Middle frontal gyrus (tissue), 1 donor: ENCODE measurements at regions not wholly inside any gene's neighbourhood (a gene's known extent, or its start where the extent isn't known, plus 50 kb on each side); places are given as distances from the start of the nearest gene placed in this dataset.

Source experiments
- DNase-seq: peaks from one replicate; pipeline ENCODE4 v3.0.0-alpha.2; 2015; ENCODE audit warnings: low spot score; ENCODE audit errors: extremely low spot score

DNA sequence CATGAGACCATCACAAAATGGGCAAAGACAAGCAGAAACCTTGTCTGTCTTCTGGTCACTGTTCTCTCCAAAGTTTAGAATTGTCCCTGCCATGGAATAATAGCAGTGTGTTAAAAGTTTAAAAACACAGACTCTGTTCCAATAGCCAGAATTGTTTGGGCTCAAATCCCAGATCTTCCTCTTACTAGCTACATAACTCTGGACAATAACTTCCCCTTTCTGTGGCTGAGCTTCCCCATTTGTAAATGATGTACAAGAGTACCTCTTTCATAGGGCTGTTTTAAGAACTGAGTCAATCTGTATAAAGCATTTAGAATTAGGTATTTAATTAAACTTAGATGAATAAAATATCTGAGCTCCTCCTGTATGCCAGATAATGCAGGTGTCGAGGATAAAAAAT is 623.0 kb downstream of the NTRK3 start:
- DNase-seq = no peak

- DNase-seq = no peak
Measured at GRCh38 chr15:87632364-87632763, 624.2 kb downstream of the NTRK3 start.

- DNase-seq = no peak
Measured at GRCh38 chr15:87631775-87632174, 624.8 kb downstream of the NTRK3 start.

DNA sequence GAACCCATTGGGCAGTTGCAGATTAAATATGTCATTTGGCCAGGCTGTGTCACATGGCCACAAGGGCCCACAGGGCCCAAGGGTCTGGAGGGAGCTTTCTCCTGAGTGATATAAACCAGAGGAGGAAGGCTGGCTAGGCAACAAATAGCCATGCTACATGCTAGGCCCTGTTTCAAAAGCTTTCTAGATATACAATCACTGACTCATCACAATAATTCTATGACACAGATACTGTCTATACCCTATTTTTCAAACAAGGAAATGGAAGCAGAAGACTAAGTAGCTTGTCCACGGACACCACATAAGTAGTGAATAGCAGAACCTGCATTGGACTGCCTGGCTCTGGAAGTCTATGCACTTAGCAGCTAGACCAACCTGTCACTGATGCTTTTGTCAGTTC is 625.4 kb downstream of the NTRK3 start:
- no peak for DNase-seq

DNA sequence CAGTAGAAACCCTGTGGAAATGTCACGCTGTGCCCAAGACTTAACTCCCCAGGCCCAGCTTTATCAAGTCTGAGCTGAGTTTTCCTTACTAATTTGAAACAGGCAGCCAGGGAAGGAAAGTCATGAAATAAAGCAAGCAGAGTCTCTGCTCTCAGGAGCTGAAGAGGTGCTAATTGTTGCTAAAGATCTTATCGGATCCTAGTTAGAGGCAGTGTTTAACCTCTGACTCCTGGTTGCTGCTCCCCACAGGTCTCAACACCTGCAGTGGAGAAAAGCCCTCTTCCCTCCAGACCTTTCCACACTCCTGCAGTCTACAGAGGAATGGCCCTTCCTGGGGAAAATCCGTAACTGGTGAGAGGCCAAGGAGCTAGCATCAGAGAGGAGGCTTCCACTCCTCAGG is 628.2 kb downstream of the NTRK3 start:
- DNase-seq = no peak

DNA sequence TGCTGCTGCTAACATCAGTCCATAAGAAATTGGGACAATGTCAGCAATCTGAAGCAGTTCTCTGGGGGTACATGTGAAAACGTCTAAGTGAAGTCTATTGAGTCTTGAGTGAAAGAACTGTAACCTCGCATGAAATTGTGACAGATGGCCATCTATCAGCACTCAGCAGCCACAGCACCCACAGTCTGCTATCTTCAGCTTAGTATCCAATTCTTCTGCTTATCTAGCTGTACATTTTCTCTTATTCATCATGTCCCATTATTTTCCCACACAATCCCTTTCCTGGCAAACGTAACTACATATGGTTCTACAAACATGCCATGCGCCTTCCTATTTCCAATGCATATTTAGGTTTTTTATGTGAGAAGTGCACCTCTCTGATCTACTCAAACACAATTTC is 629.7 kb downstream of the NTRK3 start:
- DNase-seq = no peak

- DNase-seq = no peak
Measured at GRCh38 chr15:87623832-87624231, 632.7 kb downstream of the NTRK3 start.

GRCh38 chr15:87620393-87620792 is 636.1 kb downstream of the NTRK3 start:
- no peak for DNase-seq

- DNase-seq = no peak
Measured at GRCh38 chr15:87619161-87619960, 637.2 kb downstream of the NTRK3 start.

DNA sequence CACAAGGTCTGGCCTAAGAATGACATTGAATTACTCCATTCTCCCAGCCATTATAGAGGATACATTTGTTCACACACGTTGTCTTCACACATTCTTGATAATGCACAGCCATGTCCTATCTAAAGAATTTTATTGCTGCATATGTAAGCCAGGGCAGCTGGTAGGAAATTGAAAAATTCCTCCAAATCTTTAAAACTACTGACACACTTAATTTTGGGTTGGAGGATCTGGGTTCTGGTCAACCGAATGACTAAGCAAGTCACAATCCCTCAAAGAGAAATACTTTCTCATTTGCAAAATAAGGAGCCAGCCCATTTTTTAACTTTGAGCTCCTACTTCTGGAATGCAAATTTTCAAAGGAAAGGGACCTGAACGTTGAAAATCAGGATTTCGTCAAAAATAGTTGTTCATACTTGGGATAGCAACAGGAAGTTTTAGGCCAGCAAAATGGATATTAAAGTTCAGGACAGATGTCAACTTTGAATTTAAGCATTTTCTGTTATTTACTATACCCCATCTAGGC is 638.3 kb downstream of the NTRK3 start:
- DNase-seq = no peak

DNA sequence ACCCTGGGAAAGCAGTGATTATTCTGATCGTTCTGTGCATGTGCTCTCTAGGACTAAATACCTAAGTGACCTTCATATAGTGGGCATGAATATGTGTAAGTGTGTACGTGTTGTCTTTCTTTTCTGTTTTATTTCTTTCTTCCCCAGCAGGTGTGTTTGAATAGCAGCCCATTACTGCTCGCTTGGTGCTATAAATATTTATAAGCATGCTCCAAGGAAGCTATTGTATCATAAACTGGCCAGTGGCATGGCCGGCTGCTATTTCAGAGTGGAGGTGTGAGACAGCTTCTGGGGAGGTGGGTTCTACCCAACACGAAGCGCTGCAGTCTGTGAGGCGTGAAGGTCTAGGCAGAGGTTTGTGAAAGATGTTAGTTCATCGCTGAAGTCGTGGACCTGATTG is 641.8 kb downstream of the NTRK3 start:
- no peak for DNase-seq

DNA sequence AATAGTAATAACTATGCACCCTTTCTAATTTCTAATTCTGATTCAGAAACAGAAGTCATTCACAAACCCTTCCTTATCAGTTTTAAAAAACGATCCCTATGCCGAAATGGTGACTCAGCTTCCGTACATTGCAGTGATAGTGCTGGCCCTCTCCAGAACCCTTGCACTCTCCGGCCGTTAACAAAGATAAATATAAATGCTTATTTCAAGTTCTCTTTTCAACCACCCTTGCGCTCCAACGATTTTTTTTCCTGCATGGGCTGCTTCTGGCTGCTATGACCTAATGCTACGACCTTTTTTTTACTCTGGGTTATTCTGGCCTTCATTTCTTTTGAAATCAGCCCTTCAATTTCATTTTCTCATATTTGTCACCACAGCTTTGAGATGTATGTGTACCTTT is 646.2 kb downstream of the NTRK3 start:
- no peak for DNase-seq

DNA sequence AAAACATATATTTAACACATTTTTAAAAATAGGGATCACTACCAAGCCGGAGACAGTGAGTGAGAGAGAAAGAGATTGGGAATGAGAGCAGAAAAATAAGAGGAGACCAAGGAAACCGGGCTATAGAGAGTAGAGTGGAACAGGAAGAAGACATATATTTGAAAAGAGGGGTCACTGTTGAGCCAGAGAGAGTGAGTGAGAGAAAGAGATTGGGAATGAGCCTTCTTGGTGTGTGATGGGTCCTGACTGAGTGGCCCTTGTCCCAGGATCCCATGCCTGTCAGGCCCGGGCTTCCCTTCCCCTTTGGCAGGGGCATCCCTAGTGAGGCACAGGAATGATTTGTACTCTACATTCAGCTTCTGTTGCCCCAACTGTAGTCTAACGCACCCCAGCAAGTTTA is 646.6 kb downstream of the NTRK3 start:
- DNase-seq = no peak

DNA sequence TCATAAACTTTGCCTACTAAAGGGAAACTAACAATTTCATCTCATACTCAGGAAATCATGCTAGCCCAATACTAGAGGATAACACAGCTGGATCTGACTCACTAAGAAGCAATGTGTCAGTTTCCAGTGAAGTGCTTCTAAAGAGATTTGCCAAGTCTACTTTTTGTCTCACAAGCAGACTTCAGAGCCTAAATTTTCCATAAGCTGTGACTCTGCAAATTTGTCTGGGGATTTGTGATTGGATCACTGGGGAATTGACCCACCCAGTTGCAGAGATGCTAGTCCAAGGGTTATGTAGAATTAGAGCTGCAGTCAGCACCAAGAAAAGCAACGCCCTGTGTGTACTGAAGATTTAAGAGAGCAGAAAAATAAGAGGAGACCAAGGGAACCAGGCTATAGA is 647.1 kb downstream of the NTRK3 start:
- DNase-seq = no peak

GRCh38 chr15:87608238-87609028 is 648.1 kb downstream of the NTRK3 start:
- no peak for DNase-seq

DNA sequence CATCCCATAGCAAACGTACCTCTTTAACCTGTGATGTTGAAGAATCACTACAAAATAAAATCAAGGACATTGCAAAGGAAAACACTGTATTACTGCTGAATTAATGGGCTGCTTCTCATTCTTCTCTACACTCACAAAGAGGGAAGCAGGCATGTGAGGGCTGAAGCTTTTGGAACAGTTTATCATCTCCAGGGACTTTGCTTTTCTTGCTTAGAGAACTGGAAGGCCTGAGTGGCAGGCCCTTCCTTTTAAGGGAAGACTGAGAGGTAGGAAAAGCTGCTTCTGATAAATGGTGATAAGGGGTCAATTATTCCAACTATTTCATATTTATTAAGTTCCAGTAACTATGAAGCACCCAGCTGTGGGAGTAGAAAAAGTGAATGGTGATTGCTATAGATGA is 649.6 kb downstream of the NTRK3 start:
- DNase-seq = no peak

GRCh38 chr15:87604857-87605446 is 651.6 kb downstream of the NTRK3 start:
- no peak for DNase-seq

GRCh38 chr15:87602371-87602770 is 654.2 kb downstream of the NTRK3 start:
- DNase-seq = no peak

GRCh38 chr15:87599616-87600015 is 656.9 kb downstream of the NTRK3 start:
- no peak for DNase-seq

DNA sequence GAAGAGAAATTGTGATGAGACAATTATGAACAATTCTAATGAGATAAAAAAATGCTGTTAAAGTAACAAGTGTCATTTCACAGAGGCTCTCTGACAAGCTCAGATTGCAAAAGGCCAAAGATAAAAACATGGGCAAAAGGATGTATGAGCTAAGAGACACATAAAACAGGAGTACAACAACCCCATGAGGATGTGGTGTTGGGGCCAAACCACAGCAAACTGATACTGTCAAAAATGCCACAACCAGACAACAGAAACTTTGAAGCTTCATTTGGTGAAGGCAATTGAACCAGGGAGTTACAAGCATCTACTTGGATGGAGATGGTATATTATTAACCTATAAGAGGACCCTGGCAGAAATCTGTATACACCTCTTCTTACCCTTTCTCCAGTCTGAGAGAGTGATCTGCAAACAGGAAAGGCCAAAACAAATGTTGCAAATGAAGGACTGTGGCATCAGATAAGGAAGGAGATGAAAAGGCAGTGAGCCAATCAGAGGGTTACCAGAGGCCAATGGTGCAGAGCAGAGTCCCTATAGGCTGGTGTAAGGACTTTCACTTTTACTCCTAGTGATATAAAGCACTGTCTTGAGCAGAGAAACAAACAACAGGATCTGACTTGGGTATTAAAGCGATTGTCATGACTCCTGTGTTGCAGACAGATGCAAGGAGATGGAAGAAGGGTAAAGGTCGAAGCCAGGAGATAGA is 659.0 kb downstream of the NTRK3 start:
- no peak for DNase-seq

DNA sequence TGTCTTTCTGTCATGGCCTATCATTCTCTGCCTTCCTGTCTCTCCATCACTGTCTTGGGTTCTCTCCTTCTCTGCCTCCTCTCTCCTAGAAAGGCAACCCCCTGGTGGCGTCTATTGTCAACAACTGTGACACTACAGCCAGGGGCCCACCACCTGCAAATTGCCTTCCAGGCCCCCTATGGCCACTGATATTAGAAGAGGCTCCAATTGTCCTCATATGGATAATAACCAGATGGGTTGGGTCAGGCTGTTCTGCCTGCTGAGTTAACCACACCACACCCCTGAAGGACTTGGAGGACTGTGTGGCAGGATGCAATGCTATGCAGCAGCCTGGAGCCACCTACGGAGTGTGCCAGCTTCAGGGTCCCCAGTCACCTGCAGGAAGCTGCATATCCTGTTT is 665.0 kb downstream of the NTRK3 start:
- no peak for DNase-seq

GRCh38 chr15:87591042-87591441 is 665.5 kb downstream of the NTRK3 start:
- DNase-seq = no peak
